Breast epithelium (tissue), 3 donors: ENCODE measurements at regions not wholly inside any gene's neighbourhood (a gene's known extent, or its start where the extent isn't known, plus 50 kb on each side); places are given as distances from the start of the nearest gene placed in this dataset.

ENCODE experiments used
- POLR2A ChIP-seq: fragments of 450-650 bp; IDR thresholded peaks from one replicate; pipeline ENCODE4 v1.6.1; 2016; ENCODE audit warnings: antibody characterized with exemption, mild to moderate bottlenecking, moderate library complexity
- POLR2AphosphoS5 ChIP-seq, 3 donors: sonication (generic); formaldehyde crosslinking; IDR thresholded peaks; one replicate each; pipeline ENCODE4 v1.6.1; 2017; ENCODE audit warnings: antibody characterized with exemption in 3 of 3
- TF ChIP-seq, protein P1 (sequence below), 3 donors: fragments of 450-650 bp; IDR thresholded peaks; one replicate each; pipeline ENCODE4 v1.5.1; 2016 to 2017; ENCODE audit warnings: antibody characterized with exemption in 3 of 3, mild to moderate bottlenecking in 3 of 3, moderate library complexity in 3 of 3

DNA sequence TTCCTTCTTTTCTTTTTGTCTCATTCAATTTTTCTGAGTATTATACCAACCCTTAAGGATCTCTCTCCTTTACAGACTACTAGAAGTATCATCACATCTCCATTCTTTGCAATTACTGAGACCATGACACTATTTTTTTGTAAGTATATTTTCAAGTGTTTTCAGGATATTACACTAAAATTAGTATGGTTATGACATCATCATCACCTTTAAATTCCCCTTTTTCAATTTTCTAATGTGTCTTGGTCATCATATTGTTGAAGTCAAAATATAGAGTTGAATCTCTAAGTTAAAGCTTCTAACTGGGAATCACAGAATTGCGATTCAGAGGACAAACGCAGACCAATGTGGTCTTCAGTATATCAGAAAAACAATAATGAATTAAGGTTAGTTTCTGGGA is 1475.1 kb downstream of the OTOL1 start:
- TF ChIP-seq, protein P1, sequence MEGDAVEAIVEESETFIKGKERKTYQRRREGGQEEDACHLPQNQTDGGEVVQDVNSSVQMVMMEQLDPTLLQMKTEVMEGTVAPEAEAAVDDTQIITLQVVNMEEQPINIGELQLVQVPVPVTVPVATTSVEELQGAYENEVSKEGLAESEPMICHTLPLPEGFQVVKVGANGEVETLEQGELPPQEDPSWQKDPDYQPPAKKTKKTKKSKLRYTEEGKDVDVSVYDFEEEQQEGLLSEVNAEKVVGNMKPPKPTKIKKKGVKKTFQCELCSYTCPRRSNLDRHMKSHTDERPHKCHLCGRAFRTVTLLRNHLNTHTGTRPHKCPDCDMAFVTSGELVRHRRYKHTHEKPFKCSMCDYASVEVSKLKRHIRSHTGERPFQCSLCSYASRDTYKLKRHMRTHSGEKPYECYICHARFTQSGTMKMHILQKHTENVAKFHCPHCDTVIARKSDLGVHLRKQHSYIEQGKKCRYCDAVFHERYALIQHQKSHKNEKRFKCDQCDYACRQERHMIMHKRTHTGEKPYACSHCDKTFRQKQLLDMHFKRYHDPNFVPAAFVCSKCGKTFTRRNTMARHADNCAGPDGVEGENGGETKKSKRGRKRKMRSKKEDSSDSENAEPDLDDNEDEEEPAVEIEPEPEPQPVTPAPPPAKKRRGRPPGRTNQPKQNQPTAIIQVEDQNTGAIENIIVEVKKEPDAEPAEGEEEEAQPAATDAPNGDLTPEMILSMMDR (IDR thresholded peaks at IDR 0.05): no peak
- TF ChIP-seq POLR2A: no peak
- TF ChIP-seq POLR2AphosphoS5 (IDR thresholded peaks at IDR 0.05): no peak
